ENCODE measurements at regions not wholly inside any gene's neighbourhood (a gene's known extent, or its start where the extent isn't known, plus 50 kb on each side); places are given as distances from the start of the nearest gene placed in this dataset.
"Not testable (repeated sequence)": the region's sequence is repeated elsewhere in the genome, so short reads cannot be mapped to it uniquely, and the experiment has no call there.

DNA sequence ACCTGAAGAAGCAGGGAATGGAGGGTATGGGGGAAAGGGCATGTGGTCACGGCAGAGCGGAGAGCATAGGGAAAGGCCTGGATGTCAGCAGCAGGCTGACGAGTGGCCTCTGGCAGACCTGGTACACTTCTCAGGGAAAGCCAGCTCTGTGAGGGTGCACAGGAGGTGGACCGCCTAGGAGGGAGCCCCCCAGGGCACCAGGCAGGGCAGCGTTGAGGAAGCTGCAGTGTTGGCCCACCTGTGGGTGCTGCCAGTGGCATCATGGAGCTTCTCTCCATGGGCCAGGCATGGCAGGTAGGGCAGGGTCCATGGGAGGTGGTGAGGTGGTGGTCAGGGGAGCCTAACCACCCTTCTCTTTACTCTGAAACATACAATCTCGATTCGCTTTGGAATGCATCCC lies 143.0 kb upstream of the PITX1 start:
- no peak for DNase-seq

DNA sequence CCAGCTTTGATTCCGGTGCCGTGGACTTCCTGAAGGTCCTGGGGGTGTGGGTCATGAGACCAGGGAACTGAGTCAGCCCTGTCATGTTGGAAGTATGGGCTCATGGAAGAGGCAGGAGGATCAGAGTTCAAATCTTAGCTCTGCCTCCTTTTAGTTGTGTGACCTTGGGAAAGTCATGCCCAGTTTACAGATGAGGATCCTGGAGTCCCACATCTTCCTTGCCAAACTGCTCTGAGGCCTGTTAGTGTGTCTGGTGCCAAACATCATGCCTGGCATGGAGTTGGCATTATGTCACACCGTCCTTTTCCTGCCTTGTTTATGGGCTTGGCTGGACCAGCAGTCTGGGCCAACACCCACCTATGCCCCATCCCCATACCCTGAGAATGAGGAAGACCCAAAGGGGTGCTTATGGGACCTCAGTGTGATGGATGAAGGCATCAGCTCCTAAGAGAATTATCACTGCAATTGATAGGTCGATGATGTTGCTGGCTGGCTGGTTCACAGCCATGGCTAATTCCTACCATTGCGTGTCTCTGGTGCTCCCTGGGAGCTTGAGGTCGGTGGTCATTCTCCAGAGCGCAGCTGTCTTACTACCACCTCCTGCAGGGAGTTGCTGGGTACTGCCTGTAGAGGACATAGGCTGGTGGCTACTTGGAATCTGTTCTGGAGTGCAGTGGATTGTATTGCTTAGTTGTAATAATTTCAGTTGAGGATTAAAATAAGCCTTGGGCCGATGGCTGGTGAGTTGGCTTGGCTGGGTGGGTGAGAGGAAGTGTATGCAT lies 140.5 kb upstream of the PITX1 start:
- no peak for DNase-seq

DNA sequence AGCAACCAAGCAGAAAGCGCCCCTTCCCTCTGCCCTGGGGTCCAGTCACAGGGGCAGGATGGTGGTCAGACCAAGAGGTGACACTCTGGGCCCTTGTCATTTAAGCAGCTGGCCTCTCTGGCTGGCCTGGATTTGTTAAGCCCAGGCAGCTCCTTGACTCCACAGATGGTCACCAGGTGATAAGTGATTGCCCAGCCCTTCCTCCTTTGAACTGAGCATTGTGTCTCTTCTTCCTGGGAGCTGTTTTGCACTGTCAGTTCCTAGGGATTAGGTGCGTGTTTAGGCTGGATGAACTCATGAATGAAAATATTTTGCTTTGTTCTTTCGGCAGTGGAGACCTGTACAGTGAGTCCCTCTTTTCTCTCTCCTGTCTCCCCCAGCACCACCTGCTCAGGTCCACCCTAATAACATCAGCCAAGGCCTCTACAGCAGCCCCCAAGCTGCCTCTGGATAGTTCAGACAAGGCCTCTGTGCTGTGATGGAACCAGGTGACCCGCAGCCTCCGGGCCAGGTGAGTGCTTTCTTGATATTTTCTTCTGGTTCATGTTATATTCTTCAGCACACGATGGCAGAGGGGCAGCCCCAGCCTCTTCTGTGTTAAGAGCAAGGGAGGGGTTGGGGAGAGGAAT lies 139.7 kb upstream of the PITX1 start:
- no peak for DNase-seq

DNA sequence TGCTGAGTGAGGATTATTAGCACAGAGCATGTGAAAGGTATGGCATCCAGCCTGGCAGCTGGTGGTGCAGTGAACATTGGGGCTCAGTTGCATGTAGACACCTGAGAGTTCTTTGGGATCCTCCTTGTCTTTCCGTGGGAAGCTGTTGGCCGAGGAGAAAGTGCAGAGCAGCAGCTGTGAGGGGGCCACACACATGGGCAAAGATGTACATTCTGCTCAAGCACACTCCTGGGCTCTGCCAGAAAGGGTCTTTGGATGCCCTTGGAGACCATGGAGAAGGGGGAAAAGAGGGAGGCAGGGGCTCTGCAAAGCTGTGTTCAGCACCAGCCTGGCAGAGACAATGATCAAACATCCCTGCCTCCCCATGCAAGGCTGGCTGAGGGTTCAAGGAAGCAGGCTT lies 138.7 kb upstream of the PITX1 start:
- no peak for DNase-seq

DNA sequence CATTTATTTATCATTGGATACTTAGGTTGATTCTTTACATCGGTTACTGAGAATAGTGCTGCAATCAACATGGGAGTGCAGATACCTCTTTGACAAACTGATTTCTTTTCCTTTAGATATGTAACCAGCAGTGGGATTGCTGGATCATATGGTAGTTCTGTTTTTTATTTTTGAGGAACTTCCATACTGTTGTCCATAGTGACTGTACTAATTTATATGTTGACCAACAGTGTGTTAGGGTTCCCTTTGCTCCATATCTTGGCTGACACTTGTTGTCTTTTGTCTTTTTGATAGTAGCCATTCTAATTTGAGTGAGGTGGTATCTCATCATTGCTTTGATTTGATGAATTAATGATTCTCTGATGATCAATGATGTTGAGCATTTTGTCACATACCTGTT lies 137.3 kb upstream of the PITX1 start:
- DNase-seq: no peak

DNA sequence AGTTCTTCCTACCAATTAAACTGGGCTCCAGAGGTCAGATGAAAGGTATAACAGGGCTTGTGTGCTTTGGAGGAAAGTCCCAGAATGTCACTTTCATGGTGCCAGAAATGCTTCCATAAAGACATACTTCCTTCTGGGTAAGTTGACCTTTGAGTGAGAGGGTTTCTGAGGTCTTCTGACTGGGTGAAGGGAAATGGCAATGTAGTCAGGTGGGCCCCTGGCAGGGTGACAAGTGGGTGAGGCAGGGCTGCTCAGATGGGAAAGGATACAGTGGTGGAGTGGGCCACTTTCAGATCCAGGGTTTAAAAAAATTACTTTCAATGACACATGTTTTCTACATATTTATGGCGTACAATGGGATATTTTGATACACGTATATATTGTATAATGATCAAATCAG lies 136.5 kb upstream of the PITX1 start:
- no peak for DNase-seq

DNA sequence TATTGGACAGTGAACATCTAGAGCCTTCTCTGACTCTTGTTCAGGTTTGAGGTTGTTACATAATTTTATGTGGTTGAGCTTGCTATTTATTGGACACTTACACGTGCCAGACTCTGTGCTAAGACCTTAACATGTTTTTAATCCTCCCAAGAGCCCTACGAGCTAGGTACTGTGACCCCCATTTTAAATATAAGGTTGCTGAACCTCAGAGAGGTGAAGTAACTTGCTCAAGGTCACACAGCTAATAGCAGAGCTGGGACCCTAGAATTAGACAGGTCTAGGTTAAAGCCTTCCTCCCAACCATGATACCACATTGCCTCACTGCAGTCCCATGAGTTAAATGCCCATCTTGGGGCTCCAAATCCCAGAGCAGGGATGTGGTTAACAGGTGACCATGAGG lies 135.7 kb upstream of the PITX1 start:
- no peak for DNase-seq

DNA sequence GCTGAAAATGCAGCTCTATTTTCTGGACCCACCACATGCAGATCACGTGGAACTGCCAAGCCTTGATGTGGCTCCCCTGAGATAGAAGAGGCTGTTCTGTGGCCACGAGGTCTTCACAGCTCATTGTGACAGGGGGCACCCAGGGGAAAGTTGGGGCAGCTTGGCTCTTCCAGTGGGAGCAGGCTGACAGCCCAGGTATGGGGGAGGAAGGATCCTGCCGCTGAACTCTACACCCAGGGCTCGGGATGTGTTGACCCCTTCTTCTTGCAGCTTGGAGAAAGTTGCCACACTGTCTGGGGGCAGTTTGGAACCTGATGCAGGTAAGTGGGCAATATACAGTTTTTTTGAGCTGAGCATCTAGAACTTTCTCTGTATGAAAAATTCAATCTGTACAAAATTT lies 133.6 kb upstream of the PITX1 start:
- no peak for DNase-seq

DNA sequence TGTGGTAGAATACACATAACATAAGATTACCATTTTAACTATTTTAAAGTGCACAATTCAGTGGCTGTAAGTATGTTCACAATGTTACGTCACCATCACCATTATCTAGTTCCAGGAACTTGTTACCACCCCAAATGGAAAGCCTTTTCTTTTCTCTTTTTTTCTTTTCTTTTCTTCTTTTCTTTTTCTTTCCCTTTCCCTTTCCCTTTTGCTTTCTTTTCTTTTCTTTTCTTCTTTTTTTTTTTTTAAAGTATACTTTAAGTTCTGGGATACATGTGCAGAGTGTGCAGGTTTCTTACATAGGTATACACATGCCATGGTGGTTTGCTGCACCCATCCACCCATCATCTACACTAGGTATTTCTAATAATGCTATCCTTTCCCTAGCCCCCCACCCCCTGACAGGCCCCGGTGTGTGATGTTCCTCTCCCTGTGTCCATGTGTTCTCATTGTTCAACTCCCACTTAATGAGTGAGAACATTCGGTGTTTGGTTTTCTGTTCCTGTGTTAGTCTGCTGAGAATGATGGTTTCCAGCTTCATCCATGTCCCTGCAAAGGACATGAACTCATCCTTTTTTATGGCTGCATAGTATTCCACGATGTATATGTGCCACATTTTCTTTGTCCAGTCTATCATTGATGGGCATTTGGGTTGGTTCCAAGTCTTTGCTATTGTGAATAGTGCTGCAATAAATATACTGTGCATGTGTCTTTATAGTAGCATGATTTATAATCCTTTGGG lies 131.0 kb upstream of the PITX1 start:
- DNase-seq: not testable (repeated sequence)

DNA sequence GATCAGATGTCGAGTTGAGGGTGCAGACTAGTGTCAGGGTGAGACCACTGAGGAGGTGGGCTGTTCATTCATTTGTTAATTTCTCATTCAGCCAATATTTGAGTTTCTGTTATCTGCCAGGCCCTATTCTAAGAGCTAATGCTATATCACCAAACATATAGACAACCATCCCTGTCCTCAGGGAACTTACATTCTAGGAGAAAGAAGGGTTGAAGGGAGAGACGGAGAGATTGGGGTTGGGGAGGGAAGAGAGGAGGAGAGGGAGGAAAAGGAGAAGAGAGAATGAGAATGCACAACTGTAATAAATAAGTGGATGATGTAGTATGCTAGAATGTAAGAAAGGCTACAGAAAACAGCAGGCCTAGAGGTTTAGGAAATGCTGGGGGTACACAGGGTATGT lies 129.9 kb upstream of the PITX1 start:
- no peak for DNase-seq

DNA sequence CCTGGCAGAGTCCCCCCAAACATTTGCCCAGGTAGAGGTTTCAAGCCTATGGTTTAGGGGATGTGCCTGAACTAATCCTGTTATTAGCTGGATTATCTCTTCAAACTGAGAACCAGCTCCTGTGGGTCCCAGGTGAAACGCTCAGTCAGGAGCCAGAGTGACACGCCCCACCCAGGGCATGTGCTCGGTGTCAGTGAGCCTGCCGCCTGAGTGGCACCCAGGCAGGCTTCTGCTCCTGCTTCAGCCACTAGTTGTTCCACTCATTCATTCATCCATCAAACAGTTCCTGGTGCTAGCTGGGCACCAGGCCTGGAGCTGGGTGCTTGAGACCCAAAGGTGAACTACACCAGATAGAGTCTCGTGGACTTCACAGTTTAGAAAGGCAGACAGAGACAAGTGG lies 129.4 kb upstream of the PITX1 start:
- no peak for DNase-seq

DNA sequence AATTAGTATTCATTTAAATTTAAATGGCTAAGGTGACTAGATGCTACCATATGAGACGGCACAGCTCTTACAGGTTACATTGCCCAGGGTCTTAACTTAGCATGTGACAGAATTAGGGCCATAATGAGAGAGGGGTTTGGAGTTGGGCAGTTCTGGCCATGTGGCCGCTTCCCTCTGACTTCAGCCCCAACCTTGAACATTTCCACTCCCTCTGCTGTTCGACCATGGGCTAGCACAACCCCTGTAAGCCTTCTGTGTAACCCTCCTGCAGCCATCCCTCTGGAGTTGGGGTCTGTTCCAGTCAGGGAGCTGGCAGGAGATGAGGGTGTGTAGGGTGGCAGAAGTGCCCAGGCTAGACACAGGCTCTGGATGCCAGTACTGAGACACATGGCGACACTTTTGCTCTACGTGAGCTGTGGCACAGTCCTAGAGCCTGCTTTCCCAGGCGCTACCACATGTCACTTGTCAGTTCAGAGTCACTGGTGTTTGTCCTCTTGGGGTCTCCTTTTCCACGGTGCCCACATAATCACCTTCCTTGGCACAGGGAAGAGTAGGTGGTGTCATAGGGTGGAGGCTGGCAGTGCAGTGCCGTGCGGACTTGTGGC lies 128.7 kb upstream of the PITX1 start:
- no peak for DNase-seq

DNA sequence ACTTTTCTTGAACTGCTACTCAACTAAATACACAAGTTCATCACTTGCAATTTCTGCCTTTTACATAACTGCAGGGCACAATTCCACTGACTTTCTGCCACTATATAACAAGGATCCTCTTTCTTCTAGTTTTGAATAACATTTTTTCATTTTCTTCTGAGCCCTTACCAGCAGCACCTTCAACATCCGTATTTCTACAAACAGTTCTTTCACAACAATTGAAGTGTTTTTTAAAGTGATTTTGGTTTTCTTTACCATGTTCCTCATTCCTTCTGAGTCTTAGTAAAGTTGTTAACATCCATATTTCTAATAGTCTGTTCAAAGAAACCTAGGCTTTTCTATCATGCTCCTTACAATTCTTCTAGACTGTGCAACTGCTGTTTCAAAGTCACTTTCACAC lies 127.2 kb upstream of the PITX1 start:
- DNase-seq: no peak

DNA sequence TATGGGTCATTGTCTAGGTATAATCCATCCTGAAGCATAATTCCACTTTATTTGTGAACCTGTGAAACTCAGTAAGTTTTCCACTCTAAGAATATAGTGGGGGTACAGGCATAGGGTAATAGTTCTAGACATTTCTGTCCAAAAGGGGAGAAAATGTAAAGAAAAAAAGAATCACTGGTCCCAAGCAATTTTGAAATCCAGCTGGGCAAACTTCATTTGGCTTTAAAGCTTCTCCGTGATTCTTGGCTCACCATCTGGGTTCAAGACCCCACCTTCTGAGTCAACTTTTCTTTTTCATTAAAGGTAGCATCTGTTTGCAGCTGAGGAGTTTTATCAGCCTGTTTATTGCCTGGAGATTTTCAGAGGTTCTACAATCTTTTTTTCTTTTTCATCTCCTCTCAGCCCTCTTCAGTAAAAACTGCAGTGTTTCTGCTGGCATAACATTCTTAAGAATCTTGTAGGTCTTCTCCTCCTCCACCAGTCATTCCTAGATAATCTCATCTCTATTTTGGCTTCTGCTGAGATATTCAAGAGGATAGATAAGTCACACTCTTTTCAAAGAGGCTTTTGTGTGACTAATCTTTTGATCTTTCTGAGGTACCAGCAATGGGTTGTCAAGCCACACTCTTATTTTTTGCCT lies 126.1 kb upstream of the PITX1 start:
- no peak for DNase-seq

DNA sequence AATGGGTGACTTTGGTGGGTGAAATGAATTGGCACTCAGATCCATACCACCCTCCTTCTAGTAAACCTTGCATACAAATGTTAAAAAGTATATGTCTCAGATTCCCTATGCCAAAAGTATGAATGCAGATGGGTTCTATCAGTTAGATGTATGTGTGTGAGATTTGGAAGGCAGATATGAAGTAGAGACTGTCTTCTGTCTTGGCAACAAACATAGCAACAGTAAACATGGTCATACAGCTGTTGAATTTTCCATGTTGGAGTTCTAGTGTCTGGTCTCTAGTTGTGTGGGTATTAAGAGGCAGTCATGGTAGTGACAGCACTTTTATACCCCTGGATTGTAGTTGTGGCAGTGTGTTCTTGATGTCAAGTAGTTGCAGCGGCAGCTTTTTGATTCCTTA lies 125.6 kb upstream of the PITX1 start:
- no peak for DNase-seq

DNA sequence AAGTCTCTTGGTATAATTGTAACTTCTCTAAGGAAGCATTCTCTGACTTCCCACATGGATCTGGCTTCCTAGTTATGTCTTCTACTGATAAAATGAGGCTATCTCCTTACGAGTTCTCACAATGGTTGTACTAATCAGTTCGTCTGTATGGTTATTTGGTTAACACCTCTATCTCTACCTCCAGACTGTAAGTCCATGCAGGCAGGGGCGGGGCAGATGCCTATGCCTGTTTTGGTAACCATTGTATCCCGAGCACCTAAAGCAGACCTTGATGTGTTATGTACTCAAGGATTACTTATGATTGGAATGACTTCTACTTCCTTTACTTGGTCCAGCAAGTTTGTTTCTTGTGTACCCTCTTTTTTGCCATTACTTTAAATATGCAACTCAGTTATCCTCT lies 125.0 kb upstream of the PITX1 start:
- no peak for DNase-seq

DNA sequence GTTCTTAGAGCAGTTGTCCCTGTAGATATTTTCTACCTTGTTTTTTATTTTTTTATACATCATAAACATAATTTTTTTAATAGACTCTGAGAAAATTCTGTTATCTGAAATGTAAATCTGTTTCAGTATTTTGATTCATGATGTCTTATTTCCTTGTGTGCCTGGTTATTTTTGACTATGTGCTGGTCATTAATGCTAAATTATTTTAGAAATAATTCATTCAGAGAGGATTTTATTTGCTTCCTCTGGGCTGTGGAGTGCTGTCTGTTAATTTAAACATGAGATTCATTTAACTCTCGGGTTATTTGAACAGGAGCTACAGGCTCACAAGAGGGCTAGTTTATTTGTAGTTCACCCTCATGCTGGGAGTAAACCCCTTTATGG lies 124.3 kb upstream of the PITX1 start:
- DNase-seq: no peak

DNA sequence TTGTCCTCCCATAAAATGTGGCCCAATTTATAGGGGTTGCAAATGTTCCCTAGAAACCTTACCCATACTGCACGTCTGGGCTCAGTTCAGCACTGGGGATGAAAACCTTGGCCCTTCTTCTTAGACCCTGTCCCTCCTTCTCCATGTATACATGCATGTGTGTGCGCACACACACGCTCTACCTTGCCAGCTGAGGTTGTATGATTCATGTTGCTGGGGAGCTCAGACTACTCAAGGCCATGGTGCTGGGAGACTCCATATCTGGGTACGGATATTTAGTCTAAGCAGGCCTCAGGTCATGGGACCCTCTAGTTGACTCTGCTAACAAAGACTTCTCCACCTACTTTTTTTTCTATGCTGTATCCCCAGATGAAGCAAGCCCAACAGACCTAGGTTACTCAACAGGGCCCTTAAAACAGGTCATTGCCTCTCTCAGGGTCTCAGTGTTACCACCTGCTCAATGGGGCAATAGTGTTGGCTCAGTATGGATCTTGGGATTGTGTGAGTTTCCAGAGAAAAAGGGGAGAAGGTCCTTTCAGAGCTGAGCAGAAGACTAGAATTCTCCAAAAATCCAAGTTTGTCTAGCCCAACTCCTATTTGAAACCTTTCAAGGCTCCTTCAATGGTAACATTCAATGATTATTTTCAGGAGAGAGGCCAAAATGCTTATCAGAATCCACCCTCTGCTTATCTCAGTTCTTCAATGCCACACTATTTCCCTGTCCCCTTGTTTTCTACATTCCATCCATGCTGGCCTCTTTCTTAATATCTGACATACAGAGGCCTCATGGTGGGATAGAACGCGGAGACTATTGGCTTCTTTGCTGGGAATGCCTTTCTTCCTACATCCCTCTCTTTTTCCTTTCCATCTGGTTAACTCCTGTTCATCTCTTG lies 123.6 kb upstream of the PITX1 start:
- DNase-seq: no peak

DNA sequence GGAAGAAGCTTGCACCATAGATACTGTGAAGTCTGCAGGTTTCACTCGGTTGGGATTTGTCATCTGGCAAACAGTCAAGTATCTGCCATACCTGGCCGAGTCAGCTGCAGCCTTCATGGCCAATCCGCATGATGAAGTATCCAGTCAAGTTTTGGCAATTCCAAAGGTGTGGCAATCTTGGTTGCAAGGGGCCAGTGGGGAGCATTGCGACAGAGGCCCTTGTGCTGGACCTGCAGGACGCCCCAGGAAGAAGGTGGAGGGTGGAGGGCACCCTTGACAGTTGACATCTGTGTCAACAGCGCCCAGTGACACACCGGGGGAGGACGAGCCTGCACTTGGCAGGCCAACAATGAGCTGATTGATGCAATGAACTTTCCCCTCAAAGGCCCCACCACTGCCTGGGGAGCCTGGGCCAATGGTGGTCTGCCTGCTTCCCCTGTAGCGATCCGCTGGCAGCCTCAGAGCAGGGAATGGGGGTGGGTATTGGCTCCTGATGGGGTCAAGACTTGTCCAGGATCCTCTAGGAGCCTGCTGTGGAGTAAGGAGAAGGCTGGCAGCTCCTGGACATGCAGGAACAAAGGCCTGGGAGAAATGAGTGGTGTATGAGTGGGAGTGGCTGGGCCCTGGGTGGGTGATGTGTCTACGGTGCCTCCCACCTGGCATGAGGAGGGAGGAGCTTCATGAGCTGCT lies 122.8 kb upstream of the PITX1 start:
- no peak for DNase-seq

DNA sequence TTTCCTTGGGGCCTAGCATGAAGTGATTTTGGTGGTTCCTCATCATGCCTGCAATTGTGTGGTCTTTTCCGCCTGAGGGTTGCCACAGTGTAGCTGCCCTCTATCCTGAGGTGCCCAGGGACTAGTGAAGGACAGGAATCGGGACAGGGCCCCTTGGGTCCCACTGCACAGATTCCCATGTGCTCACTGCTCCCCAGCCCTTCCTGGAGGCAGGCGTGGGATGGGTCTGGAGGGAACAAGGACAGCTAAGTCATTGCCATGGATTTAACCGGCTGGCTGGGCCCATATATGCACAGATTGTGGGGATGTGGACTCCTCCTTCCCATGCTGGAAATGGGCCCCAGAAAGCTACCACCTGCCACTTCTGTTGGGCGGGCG lies 122.3 kb upstream of the PITX1 start:
- DNase-seq: no peak

DNA sequence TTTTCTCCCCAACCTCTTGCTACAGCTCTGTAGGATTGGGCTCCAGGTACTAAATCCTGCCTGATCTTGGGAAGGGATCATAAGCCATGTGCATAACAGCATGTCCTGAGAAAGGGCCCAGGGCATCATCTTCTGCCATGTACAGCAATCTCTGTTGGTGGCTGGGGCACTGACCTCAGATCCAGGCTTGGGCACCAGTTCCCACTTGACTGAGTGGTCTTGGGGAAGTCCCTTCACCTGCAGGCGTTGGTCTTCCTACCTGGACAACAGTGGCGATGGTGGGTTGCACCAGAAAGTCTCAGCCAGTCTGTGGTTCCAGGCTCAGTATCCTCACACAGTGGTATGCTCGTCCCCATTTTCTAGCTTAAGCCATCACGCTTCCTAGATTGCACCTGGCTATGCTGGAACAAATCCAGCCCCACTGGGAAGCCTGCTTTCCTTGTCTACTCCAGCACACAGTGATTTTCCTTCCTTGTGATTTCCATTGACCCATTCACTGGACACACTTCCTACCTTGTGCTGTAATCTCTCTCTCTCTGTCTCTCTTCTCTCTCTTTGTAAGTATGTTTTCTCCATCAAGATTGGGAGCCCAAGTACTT lies 121.7 kb upstream of the PITX1 start:
- DNase-seq: no peak
